GM21447 (cell line): ENCODE measurements at regions not wholly inside any gene's neighbourhood (a gene's known extent, or its start where the extent isn't known, plus 50 kb on each side); places are given as distances from the start of the nearest gene placed in this dataset.

Experiments
- ATAC-seq: cut with Tn5 transposase; IDR thresholded peaks from one replicate; pipeline ENCODE4 v1.9.1; 2021; ENCODE audit not compliant: unreplicated experiment

DNA sequence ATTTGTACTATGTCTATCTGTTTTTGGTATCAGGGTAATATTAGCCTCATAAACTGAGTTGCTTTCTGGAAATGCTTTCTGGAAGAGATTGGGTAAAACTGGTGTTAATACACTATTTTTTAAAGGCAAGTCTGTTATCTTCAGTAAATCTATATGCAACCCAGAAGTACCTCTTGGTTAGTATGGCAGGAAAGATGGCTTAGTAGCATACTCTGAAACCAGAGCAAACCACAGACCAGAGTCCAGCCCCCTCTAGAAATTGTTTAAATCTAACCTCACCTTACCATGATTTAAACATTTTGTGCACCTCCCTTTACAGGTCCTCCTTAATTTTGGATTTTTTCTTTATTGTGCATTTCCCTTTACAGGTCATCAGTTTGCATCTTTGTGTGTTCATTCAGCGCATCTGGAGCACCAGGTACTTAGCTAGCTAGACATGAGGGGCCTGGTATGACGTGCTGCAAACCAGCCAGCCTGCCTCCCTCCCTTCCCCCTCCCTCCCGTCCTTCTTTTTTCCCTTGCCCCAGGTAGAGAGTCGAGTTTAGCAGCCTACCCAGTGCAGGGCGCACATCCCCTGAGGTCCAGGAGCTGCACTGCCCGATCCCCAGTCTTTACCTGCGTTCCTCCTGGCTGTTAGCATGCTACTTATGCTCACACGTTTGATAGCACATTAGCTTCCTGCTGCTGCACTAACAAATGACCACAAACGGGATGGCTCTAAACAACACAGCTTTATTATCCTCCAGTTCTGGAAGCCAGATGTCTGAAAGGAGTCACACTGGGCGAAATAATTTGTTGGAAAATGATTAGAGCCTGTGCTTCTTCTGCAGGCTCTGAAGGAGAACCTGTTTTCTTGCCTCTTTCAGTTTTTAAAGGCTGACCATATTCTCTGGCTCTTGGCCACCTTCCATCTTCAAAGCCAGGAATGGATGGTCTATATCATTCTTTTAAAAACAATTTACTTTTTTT, 299.9 kb upstream of the HABP2 start:
- no peak for ATAC-seq

DNA sequence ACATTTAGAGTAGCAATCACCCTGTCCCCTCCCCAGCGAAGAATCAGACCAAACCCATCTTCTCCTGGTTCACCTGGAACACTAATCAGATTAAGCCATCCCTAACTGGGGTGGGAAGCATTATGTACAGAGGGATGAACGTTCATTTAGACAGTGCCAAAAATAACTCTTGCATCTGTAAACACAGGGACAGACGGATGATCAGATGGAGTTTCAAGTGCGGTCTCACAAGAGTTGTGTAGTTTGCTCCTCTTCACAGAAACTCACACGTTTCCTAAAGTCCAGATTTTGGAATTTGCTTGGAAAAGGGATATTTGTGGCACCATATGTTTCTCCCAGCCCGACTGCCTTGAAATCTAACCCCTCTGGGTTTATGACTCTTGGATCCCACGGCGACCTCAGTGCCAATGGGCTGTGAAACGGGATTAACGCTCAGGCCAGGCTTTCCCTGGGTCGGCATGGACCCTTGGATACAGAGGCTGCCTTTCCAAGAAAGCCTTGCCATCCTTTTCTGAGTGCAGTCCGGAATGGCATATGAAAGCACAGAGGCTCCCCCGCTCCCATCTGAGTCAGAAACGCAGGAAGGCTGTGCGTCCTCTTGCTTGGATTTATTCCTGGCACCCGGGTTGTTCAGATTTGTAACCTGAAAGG, 293.2 kb upstream of the HABP2 start:
- no peak for ATAC-seq

DNA sequence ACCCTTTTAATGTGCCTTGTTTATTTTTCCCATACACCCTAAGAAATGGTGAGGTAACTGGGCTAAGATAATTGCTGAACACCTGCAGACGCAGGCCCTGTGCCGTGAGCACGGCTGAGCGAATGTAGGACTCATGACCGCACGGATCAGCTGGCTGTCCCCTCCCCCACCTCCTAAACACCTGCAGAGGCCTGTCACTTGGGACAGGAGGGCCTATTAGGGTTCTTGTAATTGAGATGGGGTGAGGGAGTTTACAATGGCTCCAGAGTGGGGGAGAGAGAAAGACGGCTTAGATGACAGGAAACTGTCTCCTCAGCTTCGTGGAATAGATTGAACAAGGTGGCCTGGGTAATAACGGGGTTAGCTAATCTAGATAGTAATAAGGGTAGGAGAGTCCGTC, 291.7 kb upstream of the HABP2 start:
- ATAC-seq: no peak

DNA sequence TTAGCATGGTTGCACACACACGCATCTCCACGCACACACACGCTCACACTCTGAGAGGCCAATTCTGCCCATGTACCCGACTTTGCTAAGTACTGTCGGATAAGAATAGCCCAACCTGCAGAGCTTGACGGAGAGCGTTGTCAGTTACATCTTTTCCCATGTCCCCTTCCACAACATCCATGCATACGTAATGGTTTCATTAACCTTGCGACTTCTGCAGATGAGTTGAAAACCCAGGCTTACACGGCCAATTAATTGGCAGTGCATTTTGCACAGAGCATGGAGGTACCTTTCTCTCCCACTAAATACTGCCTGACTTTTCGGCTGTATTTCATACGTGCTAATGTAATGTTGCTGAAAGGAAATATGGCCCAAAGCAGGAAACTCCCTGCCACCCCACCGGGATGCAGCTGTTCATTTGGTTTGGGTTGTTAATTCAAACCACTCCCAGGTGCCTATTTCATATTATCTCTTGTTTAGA, 291.2 kb upstream of the HABP2 start:
- no peak for ATAC-seq

DNA sequence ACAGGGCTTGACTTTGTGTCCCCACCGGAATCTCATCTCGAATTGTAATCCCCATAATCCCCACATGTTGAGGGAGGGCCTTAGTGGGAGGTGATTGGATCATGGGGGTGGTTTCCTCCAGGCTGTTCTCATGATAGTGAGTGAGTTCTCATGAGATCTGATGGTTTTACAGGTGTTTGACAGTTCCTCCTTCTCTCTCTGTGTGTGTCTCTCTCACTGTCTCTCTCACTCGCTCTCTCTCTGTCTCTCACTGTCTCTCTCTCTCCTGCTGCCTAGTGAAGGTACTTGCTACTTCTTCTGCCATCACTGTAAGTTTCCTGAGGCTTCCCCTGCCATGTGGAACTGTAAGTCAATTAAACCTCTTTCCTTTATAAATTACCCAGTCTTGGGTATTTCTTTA, 289.8 kb upstream of the HABP2 start:
- ATAC-seq: no peak

DNA sequence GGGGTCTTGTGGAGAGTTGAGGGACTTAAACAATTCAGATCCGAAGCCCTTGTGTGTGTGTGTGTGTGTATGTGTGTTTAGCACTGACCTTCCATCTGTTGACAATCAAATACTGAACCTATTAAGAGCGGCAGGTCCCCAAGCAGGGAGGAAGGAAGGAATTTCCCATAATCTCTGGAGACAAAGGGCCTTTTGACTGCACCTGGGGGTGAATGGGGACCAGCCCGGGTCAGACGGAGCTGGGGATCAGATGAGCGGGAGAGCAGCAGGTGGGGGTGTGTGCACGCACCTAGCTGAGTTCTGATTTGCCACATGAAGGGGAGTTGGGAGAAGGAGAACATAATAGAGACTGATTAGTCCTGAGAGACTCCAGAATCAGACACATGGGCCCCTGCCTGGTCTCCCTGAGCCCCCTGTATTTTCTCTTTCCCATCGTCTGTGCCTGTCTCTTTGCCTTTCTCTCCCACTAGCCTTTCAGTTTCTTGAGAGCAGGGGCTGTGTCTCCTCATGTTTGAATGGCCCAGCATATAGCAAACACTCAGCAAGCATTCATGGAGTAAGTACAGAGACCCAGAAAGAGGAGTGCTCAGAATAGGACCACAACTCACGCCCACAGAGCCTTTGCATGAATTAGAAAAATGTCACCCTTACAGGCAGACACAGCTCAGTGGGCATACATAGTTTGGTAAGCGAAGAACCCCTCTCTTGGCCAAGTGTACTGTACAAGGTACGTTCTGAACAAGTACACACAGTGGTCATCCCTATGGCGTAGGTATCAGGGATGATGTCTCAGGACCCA, 288.3 kb upstream of the HABP2 start:
- ATAC-seq: no peak

DNA sequence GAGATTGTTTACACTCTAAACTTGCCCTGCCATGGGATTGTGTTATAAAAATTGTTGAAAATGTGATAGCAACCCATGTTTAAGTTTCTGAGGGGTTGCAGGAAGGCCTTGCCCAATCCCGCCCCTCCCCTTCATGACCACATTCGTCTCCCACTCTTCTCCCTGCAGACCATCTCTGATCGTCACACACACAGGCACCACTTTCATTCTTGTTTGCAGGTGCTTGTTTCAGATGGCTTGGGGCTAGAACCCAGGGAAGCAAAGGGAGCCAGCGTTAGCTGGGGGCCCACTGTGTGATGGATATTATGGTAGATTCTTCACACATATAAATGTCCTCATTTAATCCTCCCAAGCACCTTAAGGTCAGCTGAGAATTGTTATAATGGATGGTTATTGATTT, 286.7 kb upstream of the HABP2 start:
- ATAC-seq: no peak

DNA sequence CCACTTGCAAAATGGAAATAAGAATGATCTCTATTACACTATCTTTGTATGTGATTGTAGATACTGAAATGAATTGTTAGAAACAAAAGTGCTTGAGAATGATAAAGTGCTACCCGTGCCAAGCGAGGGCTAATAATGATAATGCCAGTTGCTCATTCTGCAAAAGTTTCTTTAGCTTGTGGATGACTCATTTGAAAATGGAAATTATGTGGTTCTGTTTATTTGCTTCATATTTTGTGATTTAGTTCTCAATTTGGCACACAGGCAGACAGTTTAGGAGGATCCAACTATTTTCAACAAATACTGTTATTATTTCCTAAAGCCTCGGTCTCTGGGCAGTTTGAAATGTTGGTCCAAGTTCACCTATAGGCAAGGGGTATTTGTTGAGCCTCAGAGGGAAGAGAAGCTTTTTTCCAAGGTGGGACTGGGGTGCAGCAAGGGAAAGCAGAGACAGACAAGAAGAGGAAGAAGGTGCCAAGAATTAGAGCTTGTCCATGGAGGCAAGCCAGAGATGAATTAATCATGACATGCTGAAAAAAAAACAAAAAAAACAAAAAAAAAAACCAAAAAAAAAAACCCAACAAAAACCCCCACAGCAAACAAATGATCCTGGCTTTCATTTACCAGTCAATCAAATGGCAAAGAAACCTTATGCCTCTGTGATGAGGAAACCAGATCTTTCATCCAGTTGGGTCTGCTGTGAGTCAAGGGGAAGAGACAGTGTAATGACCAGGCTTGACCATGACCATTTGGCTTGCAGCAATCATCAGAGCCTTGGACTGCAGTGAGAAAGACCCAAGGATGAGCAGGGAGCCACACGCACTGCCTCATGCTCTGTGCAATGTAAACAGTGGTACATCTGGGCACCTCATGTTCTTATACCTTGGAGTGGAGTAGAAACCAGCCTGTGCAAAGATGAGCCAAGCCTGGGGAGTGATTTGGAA, 285.0 kb upstream of the HABP2 start:
- no peak for ATAC-seq

DNA sequence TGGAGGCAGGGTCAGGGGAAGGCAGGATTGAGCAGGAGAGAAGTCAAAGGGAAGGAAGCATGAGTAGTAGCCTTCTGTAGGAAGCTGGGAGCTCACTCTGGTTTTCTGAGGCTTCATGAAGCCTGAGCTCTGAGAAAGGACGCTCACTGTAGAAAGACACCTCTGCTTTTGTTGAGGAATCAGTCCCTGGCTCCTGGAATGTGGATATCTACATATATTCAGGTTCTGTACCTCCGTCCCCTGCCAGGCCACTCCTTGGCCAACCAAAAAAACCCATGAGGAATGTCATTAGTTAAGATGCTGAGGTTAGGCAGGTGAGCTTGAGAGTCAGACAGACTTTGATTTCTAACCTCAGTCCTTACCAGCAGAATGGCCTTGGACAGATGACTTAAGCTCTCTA, 283.5 kb upstream of the HABP2 start:
- no peak for ATAC-seq

DNA sequence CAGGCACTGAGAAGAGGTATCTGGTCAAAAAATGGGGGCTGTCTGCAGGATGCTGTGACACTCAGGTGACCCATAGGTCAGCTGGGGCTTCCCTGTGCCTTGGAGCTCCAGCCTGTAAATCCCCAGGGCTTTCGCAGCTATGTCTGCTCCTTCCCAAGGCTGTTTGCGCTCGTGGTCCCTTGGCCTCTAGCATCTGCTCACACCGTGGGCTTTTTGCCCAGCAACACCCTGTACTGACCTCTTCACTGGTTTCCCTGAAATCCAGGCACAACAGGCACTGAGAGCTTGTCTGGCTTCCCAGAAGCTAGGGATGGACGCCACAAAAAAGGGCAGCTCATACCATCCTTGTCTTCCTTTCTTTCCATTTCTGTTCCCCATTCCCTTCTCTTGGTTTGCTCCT, 280.3 kb upstream of the HABP2 start:
- ATAC-seq: no peak

DNA sequence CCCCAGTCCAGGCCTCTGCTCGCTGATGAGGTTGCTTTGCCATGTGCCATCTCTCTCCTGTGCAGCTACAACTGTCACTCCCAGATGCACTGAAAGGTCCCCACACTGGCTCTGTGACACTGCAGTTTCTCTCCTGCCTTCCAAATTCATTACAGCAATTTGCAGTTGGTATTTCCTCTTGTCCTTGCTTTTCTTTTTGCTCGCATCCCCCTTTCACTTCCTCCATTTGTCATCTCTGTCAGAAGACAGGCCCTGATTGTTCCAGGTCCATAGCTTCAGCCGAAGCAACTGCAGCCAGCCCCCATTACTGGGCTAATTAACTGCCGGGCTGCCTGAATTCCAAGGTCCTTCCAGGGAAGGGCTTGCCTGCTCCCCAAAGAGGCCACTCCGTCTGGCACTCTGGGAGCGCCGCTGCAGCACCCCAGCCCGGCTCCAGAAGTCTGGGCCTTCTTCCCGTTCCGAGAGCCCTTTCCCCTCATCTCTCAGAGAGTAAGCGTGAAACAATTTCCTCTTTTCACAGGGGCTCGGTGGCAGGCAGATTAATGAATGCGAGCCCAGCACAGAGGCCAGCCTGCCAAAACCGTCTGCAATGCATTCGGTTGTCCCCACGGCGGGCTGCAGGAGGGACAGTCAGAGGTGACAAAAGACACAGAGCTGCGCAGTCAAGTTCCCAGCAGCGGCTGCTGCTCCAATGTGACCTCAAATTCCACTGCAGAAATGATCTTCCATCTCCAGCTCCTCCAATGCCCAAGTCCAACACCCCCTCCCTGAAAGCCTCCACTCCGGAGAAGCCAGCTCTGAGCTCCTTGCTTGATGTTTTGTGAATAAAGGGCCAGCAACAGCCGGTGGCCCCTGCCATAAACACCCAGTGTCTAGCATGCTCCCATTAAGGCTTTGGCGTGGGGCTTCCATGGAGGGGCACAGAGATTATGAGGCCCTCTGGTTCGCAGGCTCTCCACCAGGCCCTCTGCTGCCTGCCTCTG, 279.4 kb upstream of the HABP2 start:
- ATAC-seq: no peak

DNA sequence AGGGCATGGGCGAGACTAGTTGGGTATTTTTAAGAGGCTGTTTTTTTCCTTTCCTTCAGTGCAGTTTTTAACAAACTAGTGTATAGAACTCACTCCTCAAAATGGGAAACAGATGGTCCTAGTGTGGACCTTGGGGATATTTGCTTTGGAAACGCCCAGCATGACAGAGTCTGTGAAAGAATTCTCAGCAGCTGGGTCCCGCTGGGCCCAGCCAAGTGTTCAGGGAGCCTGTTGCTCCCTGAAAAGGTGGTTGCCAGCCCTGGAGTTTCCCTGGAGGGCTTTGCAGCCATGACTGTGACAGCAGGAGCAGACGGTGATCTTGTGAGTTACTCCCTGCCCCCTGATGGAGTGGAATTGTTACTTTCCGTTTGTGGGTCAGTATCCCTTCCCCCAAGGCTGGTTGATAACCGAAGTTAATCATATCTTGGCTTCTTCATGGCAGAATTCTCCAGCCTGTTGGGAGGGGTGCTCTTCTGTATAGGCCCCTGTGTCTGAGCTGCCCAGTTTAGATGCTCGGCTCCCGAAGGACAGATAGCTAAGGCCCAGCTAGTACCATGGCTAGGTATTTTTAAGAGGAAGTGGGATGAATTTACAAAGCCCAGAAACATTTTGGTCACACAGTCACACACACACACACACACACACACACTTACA, 278.6 kb upstream of the HABP2 start:
- ATAC-seq: no peak

DNA sequence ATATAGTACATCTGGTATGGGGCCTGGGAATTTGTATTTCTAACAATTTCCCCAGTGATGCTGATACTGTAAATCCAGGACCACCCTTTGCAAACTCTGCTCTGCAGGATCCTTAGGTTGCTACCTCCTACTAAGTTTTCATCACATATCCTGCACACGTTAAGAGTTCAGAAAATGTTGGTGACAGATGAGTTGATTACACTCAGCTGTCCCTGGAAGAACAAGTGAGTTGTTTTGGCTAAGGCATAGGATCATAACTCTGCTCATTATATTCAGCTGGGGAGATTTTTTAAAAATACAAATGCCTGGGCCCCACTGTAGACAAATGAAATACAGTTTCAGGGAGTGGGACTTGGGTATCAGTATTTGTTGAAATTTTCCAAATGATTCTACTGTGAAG, 274.6 kb upstream of the HABP2 start:
- no peak for ATAC-seq

DNA sequence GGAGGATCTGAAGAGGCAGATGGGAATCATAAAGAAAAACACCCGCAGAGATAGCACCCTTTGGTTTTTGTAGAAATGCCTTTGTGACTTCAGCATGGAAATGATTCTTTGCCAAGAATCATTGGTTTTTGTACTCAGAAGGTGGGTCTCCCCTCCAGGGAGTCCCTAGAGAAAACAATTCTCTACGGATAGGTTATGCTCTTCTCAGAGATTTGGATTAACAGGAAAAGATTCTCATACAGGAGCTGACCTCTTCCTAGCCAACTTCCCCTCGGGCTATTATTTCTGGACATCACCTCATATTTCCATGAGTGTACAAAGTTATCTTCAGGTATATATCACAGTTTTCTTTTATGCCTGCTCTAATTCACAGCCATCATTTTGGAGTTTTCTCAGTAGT, 274.2 kb upstream of the HABP2 start:
- no peak for ATAC-seq

DNA sequence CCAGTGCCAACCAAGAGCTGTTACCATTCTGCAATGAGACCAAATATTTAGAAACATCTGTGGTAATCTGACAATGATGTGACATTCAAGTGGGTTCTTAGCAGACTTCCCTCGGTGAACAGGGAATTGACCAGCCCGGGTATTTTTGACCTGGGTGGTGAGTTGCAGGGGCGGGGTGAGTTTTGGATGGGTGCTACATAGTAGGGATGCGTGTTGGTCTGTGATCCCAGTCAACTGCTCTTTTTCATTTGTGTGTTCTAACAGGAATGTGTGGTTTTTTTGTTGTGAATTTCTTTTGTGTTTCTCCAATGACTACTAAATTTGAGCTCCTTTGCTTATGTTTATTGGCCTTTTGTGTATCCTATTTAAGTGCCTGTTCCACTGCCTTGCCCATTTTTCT, 273.6 kb upstream of the HABP2 start:
- ATAC-seq: no peak

DNA sequence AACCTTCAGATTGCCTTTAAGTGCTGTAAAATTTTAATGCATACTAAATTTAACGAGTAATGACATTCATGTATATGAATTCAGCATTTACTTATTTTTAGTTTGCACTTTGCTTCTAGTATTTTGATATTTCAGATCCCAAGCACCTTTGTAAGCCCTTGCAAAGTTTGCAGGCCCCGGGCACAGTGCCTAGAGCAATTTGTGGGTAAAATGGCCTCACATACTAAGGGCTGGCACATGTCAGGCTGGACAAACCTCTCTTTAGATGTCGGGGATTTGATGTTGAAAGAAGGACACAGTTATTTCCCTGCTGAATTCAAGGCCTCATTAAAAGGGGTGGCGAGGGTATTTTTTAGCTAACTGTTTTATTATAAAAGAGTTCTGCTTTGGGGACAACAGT, 270.3 kb upstream of the HABP2 start:
- no peak for ATAC-seq

DNA sequence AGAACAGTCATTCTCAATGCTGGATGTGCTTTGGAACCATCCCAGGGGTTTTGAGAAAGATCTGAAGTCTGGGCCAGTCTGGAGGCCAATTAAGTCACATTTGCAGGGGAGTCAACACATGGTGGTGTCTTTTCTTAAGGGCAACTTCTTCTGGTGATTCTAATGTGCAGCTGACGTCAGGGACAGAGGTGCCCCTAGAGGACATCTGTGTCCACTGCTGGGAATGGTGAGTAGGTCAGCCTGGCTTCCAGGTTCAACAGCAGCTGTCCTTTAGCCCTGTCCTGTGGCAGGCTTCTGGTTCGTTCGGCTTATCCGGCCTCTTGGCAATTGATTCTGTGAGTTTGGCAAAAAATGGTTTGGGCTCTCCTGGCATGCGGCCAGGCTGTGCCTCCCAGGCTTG, 269.7 kb upstream of the HABP2 start:
- ATAC-seq: no peak

DNA sequence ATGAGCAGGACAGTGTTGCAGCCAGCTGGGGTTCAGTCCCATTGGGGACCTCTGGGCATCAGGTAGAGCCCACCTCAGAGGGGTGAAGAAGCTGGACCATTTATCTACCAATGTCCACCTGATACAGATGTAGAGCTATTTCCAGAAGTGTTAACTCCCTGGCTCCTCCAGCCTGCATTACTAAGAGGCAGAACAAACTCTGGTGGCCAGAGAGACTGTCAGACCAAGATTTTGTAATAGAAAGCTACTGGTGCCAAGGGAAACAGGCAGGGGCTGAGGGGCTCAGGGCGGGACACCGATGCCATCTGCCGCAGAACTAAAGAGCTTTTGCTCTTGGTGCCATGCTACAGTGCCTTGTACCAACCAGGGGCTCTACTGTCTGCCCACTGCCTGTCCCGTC, 268.2 kb upstream of the HABP2 start:
- ATAC-seq: no peak

DNA sequence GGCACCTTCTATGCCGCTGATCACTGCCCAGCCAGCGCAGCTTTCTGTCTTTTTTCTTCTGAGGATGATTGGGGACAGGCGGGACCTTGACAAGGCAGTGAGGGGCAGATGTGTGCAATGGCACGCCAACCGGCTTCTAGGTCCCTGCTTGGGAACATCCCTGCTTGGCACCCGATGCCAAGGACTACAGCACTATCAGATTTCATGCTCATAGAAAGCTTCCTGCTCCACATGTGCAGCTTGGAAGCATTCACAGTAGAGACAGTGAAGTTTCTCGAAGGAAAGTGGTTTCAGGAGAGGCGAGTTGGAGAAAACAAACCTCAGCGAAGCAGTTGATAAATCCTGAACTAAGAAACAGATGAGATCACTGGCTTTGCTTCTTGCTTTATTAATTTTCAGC, 267.5 kb upstream of the HABP2 start:
- no peak for ATAC-seq
